ENCODE measurements at regions not wholly inside any gene's neighbourhood (a gene's known extent, or its start where the extent isn't known, plus 50 kb on each side); places are given as distances from the start of the nearest gene placed in this dataset.

DNA sequence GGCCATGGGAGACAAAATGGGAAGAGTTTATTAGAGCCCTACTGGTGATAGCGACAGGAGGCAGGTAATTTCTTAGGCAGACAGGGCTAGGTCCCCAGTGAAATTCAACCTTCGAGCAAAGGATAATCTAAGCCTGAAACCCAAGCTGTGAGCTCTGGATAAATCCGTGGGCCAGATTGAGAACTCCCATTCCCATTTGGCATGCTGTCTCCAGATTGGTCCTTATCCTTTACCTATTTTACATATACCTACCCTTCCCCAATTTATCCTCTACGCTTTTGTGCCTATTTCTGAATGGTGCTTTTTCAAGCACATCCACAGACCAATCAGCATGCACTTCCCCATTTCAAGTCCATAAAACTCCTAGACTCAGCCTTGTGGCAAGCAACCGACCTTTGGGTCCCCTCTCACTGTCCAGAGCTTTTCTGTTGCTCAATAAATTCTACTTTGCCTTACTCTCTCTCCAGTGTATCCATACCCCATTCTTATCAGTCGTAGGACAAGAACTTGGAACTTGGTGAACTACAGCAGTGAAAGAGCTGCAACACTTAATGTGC, 268.0 kb downstream of the MYCN start:
- peak overlapping the region in 1 of 6 donors; percentile 43 for H3K27ac Mint-ChIP-seq

GRCh38 chr2:16207611-16208010, 267.3 kb downstream of the MYCN start:
- Mint-ChIP-seq H3K4me1 (no peaks in the 10 kb centered on the region), H3K27me3 (peaks cover 0 to 4% (median 0%) of the 10 kb centered on the region in 3 donors), H3K36me3 (peaks cover 0 to 4% of the 10 kb centered on the region in 2 donors), H3K4me3 (no peak overlapping the region), H3K9me3 (peaks cover 8 to 26% (median 13%) of the 10 kb centered on the region in 7 donors), H3K27ac (no peak overlapping the region)
- no peak for DNase-seq
- ATAC-seq (ENCODE audit: low read depth in 2 of 2): no peak

More for the DNA sequence above, 268.0 kb downstream of the MYCN start:
- no peak for DNase-seq
- ATAC-seq (ENCODE audit: low read depth in 2 of 2): no peak
- H3K4me3 Mint-ChIP-seq: no peak overlapping the region
- H3K36me3 Mint-ChIP-seq: peaks cover 0 to 4% of the 10 kb centered on the region in 2 donors
- H3K9me3 Mint-ChIP-seq: peaks cover 8 to 24% (median 13%) of the 10 kb centered on the region in 7 donors
- H3K27me3 Mint-ChIP-seq: peaks cover 0 to 2% (median 0%) of the 10 kb centered on the region in 3 donors
- H3K4me1 Mint-ChIP-seq: no peaks in the 10 kb centered on the region

- Mint-ChIP-seq H3K4me3 (no peak overlapping the region), H3K9me3 (peaks cover 8 to 26% (median 13%) of the 10 kb centered on the region in 7 donors), H3K27me3 (peaks cover 0 to 4% (median 0%) of the 10 kb centered on the region in 3 donors), H3K27ac (no peak overlapping the region), H3K36me3 (peaks cover 0 to 4% of the 10 kb centered on the region in 2 donors), H3K4me1 (no peaks in the 10 kb centered on the region)
- ATAC-seq (ENCODE audit: low read depth in 2 of 2) (no peak), DNase-seq (no peak)
Measured at GRCh38 chr2:16207151-16207550, 266.8 kb downstream of the MYCN start.

GRCh38 chr2:16206191-16206944, 266.0 kb downstream of the MYCN start:
- peaks cover 0 to 4% of the 10 kb centered on the region in 2 donors for H3K36me3 Mint-ChIP-seq
- ATAC-seq (ENCODE audit: low read depth in 2 of 2): no peak
- peaks cover 6 to 26% (median 13%) of the 10 kb centered on the region in 7 donors for H3K9me3 Mint-ChIP-seq
- H3K27me3 Mint-ChIP-seq: peaks cover 0 to 4% (median 0%) of the 10 kb centered on the region in 3 donors
- H3K27ac Mint-ChIP-seq: no peak overlapping the region
- no peaks in the 10 kb centered on the region for H3K4me1 Mint-ChIP-seq
- no peak overlapping the region for H3K4me3 Mint-ChIP-seq
- DNase-seq: no peak

GRCh38 chr2:16205631-16206030, 265.3 kb downstream of the MYCN start:
- Mint-ChIP-seq H3K4me3 (no peak overlapping the region), H3K9me3 (peaks cover 6 to 26% (median 15%) of the 10 kb centered on the region in 7 donors), H3K4me1 (no peaks in the 10 kb centered on the region), H3K27ac (peak overlapping the region in 1 of 6 donors; percentile 64), H3K36me3 (peaks cover 0 to 4% of the 10 kb centered on the region in 2 donors), H3K27me3 (peaks cover 0 to 4% (median 0%) of the 10 kb centered on the region in 3 donors)
- ATAC-seq (ENCODE audit: low read depth in 2 of 2) (no peak), DNase-seq (no peak)

DNA sequence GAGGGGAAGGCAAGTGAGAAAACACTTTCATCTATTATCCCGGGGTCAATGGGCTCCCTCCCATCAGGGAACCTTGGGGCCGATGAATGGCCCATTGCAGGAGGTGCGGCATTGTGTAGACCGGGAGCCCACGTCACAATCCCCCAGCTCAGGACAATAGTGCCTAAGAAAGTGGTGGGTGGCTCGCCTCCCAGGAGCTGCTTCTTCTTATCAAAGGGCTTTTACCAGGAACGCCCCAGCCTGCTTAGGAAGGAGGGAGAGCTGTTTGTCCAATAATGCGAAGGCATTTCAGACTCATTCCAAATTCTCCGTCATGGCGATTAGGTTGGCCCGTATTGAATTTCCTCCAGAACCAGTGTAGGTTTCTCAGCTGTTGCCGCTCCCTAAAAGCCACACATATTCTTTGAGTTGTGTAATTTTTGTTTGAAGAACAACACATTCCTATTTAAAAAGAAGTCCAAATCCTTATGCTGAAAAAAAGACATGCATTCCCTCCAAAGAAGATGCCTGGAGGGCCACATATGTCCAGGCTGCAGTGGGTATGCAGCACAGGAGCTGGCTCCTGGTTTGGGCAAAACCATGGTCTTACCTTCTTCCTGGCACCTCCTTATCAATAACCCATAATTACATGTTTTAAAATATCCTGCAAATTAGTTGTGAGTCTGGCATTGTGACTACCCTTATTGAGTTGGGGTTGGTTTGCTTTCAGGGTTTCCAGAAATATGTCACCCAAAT, 264.7 kb downstream of the MYCN start:
- no peak overlapping the region for H3K4me3 Mint-ChIP-seq
- peaks cover 0 to 4% of the 10 kb centered on the region in 2 donors for H3K36me3 Mint-ChIP-seq
- peak overlapping the region in 1 of 6 donors; percentile 64 for H3K27ac Mint-ChIP-seq
- H3K4me1 Mint-ChIP-seq: no peaks in the 10 kb centered on the region
- peaks cover 0 to 4% (median 0%) of the 10 kb centered on the region in 3 donors for H3K27me3 Mint-ChIP-seq
- peaks cover 5 to 23% (median 15%) of the 10 kb centered on the region in 7 donors for H3K9me3 Mint-ChIP-seq
- no peak for ATAC-seq (ENCODE audit: low read depth in 2 of 2)
- DNase-seq: no peak

GRCh38 chr2:16204251-16204650, 263.9 kb downstream of the MYCN start:
- H3K9me3 Mint-ChIP-seq: peaks cover 3 to 22% (median 13%) of the 10 kb centered on the region in 7 donors
- no peaks in the 10 kb centered on the region for H3K4me1 Mint-ChIP-seq
- no peak overlapping the region for H3K4me3 Mint-ChIP-seq
- peaks cover 0 to 4% of the 10 kb centered on the region in 2 donors for H3K36me3 Mint-ChIP-seq
- DNase-seq: no peak
- H3K27me3 Mint-ChIP-seq: peaks cover 0 to 4% (median 0%) of the 10 kb centered on the region in 3 donors
- ATAC-seq (ENCODE audit: low read depth in 2 of 2): no peak
- H3K27ac Mint-ChIP-seq: no peak overlapping the region

GRCh38 chr2:16203691-16204090, 263.3 kb downstream of the MYCN start:
- no peak overlapping the region for H3K4me3 Mint-ChIP-seq

DNA sequence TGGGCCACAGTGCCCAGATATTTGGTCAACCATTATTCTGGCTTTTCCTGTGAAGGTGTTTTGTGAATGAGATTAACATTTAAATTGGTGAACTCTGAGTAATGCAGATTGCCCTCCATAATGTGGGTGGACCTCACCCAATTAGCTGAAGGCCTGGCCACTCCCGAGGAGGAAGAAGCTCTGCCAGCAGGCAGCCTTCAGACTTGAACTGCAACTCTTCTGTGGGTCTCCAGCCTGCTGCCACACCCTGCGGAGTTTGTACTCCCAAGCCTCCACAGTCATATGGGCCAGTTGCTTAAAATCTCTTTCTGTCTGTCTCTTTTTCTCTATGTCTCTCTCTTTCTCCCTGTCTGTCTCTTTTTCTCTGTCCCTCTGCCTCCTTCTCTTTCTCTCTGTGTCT, 262.7 kb downstream of the MYCN start:
- ATAC-seq (ENCODE audit: low read depth in 2 of 2) (no peak), DNase-seq (no peak)
- no peak overlapping the region for H3K27ac Mint-ChIP-seq
- H3K4me3 Mint-ChIP-seq: no peak overlapping the region
- H3K36me3 Mint-ChIP-seq: peaks cover 0 to 4% of the 10 kb centered on the region in 2 donors
- peaks cover 3 to 16% (median 5%) of the 10 kb centered on the region in 7 donors for H3K9me3 Mint-ChIP-seq
- peaks cover 0 to 4% (median 0%) of the 10 kb centered on the region in 3 donors for H3K27me3 Mint-ChIP-seq
- no peaks in the 10 kb centered on the region for H3K4me1 Mint-ChIP-seq

More at GRCh38 chr2:16203691-16204090, 263.3 kb downstream of the MYCN start:
- DNase-seq (no peak), ATAC-seq (ENCODE audit: low read depth in 2 of 2) (no peak)
- peaks cover 0 to 4% of the 10 kb centered on the region in 2 donors for H3K36me3 Mint-ChIP-seq
- H3K27ac Mint-ChIP-seq: no peak overlapping the region
- peaks cover 3 to 22% (median 9%) of the 10 kb centered on the region in 7 donors for H3K9me3 Mint-ChIP-seq
- H3K4me1 Mint-ChIP-seq: no peaks in the 10 kb centered on the region
- peaks cover 0 to 4% (median 0%) of the 10 kb centered on the region in 3 donors for H3K27me3 Mint-ChIP-seq

DNA sequence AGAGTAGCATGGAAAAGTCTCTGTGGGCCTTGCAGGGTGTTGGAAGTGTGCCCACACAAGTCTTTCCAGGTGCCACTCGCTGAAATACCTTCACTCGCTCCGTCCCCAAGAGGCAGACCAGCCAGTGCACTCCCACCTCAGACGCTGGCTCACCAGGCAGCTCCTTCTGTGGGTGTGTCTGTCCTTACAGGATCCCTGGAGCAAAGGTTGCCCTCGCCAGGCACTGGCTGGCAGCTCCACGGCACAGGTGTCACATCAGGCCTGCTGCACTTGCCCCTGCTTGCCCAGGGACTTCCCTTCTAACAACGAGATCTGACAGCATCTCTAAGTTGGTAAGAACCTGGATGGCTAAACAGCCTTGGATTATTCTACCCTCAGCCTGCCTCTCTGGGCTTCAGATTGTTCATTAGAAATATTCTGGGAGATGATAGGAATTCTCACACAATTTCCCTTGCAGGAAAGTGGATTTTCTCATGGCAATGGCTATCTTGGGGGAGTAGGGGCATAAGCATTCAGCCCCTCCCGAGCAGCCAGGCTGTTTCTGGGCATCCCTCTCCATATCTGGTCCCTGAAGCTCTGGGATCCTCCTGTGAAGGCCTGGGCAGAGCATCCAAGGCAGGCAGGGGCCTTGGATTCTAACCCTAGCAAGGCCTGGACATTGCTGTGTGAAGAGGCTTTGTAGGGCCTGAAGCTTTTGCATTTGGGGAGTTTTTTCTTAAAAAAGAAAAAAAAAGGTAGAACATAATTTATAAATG, 262.1 kb downstream of the MYCN start:
- Mint-ChIP-seq H3K27ac (no peak overlapping the region), H3K9me3 (peaks cover 3 to 13% (median 3%) of the 10 kb centered on the region in 7 donors), H3K4me3 (no peak overlapping the region), H3K4me1 (no peaks in the 10 kb centered on the region), H3K36me3 (peaks cover 0 to 3% of the 10 kb centered on the region in 2 donors), H3K27me3 (peaks cover 0 to 4% (median 0%) of the 10 kb centered on the region in 3 donors)
- no peak for DNase-seq
- ATAC-seq (ENCODE audit: low read depth in 2 of 2): no peak

DNA sequence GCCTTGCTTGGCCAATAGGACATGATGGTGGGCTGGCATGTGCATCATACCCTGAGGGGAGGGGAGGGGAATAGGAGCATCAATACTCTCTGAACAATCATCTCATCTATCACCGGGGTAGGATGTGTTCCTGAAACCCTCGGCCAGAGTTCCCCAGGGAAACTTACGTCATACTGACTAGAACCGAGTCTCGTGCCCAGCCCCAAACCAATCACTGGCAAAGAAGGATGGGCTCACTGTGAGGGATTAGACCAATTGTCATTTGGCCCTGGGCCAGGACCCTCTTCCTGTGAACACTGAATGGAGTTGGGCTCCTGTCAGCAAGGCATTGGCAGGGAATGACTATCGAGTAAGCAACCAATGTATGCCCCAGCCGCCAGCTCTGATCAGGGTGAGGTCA, 261.5 kb downstream of the MYCN start:
- Mint-ChIP-seq H3K27ac (no peak overlapping the region), H3K4me1 (no peaks in the 10 kb centered on the region), H3K9me3 (peaks cover 0 to 9% (median 0%) of the 10 kb centered on the region in 7 donors), H3K4me3 (no peak overlapping the region), H3K27me3 (peaks cover 0 to 4% (median 0%) of the 10 kb centered on the region in 3 donors), H3K36me3 (no peaks in the 10 kb centered on the region)
- DNase-seq (no peak), ATAC-seq (ENCODE audit: low read depth in 2 of 2) (no peak)

DNA sequence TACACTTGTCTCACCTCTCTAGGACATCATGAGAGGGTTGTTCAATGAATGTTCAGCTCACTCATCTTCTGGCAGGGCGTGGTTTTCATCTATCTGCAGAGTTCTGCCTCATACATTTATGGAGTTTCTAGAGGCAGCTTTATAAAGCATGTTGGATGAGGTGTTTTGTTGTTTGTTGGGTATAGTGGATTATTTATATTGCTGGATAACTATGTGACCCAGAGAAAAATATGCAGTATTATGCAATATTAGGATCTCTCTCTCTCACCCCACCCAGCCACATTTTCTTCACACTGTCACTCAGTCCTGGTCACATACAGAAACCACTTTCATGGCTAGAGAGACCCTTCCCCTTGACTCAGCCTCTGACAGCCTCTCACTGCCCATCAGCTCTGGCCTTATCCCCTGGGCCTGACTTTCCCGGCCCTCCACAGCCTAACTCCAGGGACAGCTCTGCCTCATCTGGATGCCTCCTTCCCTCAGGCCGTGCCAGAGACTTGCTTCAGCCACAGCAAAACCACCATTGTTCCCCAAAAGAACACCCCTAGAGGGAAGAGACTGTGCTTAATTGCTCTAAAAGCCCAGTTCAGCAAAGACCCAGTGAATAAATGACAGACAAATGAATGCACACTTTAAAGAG, 260.3 kb downstream of the MYCN start:
- Mint-ChIP-seq H3K27ac (no peak overlapping the region), H3K4me1 (no peaks in the 10 kb centered on the region), H3K36me3 (no peaks in the 10 kb centered on the region), H3K4me3 (no peak overlapping the region), H3K27me3 (peaks cover 0 to 4% (median 0%) of the 10 kb centered on the region in 3 donors), H3K9me3 (peaks cover 0 to 5% (median 0%) of the 10 kb centered on the region in 7 donors)
- ATAC-seq (ENCODE audit: low read depth in 2 of 2): no peak
- no peak for DNase-seq
